GM21367 (cell line): ENCODE measurements at regions not wholly inside any gene's neighbourhood (a gene's known extent, or its start where the extent isn't known, plus 50 kb on each side); places are given as distances from the start of the nearest gene placed in this dataset.

Experiments
- ATAC-seq: cut with Tn5 transposase; IDR thresholded peaks from one replicate; pipeline ENCODE4 v1.9.1; 2021; ENCODE audit not compliant: unreplicated experiment

DNA sequence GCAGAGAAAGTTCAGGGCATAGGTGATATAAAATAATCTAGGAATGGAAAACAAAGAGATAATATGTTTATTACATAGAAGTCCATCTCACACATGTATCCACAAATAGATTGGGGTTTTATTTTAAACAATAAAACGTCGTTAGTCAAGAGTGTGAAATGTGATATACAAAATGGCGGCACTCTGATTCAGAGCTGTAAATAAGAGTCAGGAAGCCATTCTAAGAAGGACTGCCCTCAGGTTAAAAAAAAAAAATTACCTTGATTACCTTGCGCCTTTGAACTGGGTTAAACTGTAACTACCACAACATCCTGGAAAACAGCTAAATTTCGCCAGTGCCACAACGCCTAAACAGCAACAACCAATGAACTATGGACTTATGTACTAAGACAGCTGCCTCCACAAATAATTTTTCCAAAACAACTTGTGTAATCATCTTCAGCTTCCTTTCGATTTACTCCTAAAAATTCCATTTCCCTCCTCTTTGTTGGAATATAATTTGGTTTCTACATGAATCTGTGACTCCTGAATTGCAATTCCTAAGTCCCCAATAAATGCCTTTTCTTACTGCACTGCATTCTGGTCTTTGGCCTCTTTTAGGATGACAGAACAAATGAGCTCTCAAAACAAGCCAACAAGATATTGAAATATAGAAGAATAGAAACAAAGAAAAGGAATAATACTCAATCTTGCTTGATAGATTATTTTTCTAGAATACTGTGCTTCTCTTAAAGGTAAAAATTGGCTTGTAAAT, 1019.5 kb upstream of the MAP3K7 start:
- ATAC-seq: no peak

DNA sequence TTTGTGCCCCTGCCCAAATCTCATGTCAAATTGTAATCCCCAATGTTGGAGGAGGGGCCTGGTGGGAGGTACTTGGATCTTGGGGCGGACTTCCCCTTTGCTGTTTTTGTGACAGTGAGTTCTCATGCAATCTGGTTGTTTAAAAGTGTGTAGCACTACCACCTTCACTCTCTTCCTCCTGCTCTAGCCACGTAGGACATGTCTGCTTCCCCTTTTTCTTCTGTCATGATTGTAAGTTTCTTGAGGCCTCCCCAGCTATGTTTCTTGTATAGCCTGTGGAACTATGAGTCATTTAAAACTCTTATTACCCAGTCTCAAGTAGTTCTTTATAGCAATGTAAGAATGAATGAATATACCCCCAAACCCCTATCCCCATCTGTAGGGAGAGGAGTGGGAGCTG, 1013.7 kb upstream of the MAP3K7 start:
- no peak for ATAC-seq

DNA sequence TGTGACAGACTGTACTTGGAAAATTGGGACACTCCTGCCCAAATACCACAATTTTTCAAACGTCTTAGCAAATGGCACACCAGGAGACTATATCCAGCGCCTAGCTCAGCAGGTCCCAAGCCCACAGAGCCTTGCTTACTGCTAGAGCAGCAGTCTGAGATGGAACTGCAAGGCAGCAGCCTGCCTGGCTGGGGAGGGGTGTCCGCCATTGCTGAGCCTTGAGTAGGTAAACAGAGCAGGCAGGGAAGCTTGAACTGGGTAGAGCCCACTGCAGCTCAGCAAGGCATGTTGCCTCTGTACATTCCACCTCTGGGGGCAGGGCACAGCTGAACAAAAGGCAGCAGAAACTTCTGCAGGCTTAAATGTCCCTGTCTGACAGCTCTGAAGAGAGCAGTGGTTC, 1003.3 kb upstream of the MAP3K7 start:
- no peak for ATAC-seq

- ATAC-seq: no peak
These were observed 993.8 kb upstream of the MAP3K7 start for GRCh38 chr6:91580635-91581034.

GRCh38 chr6:91575032-91575431, 988.2 kb upstream of the MAP3K7 start:
- no peak for ATAC-seq

GRCh38 chr6:91573826-91574416, 987.0 kb upstream of the MAP3K7 start:
- no peak for ATAC-seq

- ATAC-seq: no peak
These were observed 986.0 kb upstream of the MAP3K7 start for GRCh38 chr6:91572878-91573277.

- no peak for ATAC-seq
These were observed 982.2 kb upstream of the MAP3K7 start for GRCh38 chr6:91569071-91569470.

DNA sequence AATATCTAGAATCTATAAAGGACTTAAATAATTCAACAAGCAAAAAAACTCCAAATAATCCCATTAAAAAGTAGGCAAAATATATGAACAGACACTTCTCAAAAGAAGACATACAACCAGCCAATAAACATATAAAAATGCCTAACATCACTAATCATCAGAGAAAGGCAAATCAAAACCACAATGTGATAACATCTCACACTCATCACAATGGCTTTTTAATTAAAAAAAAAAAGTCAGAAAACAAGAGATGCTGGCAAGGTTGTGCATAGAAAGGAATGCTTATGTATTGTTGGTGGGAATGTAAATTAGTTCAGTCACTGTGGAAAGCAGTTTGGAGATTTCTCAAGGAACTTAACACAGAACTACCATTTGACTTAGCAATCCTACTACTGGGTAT, 979.6 kb upstream of the MAP3K7 start:
- ATAC-seq: no peak

DNA sequence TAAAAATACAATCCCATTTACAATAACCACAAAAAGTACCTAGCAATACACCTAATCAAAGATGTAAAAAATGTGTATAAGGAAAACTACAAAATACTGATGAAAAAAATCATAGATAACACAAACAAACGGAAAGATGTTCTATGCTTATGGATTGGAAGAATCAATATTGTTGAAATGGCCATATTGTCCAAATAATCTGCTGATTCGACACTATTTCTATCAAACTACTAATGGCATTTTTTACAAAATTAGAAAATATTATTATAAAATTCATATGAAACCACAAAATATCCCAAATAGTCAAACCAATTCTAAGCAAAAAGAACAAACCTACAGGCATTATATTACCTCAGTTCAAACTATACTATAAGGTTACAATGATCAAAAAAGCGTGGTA, 978.3 kb upstream of the MAP3K7 start:
- no peak for ATAC-seq

DNA sequence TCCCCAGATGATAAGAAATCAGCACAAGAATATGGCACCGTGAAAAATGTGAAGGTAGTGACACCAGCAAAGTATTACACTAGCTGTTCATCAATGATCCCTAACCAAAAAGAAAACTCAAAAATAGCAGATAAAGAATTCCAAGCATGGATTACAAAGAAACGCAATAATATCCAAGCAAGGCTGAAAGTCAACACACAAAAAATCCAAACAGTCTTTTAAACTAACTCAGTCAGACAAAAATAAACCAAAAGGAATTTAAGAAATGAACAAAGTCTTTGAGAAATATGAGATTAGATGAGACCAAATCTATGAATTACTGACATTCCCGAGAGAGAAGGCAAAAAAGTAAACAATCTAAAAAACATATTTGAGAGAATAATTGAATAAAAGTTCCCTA, 976.1 kb upstream of the MAP3K7 start:
- no peak for ATAC-seq

DNA sequence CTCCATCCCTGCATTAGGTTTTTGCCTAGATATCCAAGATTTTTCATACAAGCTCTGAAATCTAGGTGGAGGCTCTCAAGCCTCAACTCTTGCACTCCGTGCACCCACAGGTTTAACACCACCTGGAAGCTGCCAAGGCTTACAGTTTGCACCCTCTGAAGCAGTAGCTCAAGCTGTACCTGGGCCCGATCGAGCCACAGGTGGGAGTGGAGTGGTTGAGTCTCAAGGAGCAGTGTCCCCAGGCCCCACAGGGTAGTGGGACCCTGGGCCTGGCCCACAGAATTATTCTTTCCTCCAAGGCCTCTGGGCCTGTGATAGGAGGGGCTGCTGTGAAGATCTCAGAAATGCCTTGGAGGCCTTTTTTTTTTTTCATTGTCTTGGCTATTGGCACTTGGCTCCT, 973.5 kb upstream of the MAP3K7 start:
- no peak for ATAC-seq

DNA sequence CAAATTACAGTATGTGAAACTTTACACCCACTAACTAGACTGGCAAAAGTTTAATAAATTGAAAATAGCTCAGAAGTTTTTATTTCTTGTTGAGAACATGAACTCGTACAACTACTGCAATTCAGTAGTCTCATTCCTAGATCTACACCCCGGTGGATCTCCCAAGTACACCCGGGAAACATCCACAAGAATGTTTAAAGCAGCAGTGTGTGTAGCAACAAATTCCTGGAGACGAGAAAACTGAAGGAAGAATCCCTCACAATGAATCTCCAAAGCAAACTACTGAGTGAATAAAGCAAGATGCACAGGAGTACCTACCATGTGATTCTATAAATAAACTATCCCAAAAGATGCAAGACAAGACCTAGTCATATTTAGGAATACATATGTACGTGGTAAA, 954.0 kb upstream of the MAP3K7 start:
- no peak for ATAC-seq

DNA sequence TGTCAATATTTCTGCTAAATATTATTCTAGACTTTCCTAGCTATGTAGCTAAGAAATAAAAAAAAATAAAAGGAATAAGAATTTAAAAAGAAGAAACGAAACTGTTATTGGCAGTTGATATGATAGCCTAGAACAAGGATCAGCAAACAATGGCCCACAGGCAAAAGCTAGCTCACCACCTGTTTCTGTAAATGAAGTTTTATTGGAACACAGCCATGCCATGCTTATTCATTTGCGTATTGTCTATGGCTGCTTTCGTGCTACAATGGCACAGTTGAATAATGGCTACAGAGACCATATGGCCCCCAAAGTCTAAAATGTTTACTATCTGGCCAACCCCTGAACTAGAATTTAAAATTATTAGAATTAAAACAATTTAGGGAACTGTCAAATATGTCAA, 952.6 kb upstream of the MAP3K7 start:
- no peak for ATAC-seq

GRCh38 chr6:91538622-91539021, 951.8 kb upstream of the MAP3K7 start:
- no peak for ATAC-seq

GRCh38 chr6:91534614-91535013, 947.7 kb upstream of the MAP3K7 start:
- ATAC-seq: no peak

DNA sequence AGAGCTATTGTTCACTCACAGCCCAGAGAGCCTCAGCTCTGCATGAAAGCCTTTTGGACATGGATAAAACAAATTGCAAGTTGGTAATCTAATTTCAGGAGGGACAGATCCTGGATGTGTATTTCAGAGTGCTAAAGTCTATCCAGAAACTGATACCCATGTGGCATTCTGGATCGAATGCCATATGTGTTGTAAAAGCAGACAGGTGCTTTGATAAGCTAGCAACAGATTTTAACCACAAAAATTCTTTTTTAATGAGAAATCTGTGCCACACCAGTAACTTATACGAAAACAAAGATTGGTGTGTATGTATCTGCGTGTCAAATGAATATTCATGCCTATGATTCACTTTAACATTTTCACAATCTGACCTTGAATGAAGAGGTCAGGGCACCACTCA, 936.6 kb upstream of the MAP3K7 start:
- no peak for ATAC-seq

GRCh38 chr6:91521999-91522398, 935.1 kb upstream of the MAP3K7 start:
- ATAC-seq: no peak

- no peak for ATAC-seq
These were observed 922.8 kb upstream of the MAP3K7 start for GRCh38 chr6:91509711-91510110.

DNA sequence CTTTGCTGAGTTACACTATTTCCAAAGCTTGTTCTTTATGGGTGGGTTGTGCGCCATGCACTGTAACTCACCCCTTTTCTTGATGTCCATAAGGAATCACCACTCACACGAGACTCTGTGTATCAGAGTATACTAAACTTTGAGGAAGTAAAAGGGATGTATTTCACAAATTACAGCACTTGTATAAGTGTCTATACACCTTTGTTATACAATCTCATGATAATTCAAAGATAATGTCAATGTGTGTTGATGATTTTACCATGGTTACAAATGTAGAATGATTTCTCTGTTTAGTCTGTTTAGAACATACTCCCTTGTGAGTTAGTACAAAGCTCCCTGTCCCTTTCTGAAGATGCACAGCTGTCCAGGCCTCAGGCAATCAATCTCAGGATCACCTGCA, 922.2 kb upstream of the MAP3K7 start:
- no peak for ATAC-seq

- no peak for ATAC-seq
These were observed 919.6 kb upstream of the MAP3K7 start for GRCh38 chr6:91506509-91506908.

GRCh38 chr6:91505199-91505598, 918.3 kb upstream of the MAP3K7 start:
- ATAC-seq: no peak

DNA sequence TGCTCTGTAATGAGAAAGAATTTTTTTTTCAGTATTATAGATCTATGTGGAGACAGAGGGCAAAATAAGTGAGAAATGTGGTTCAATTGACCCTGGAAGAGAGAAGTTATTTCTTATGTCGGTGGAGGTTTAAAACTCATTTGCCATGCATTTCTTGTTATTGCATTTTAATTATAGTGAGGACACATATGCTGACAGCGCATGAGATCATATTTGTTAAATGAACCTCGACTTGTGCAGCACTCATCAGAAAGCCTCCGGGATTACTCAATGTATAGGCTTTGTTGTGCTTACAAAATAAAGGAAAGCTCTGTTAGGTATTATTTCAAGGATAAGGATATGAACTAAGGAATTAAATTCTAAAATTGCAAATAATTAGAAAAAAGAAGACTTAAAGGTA, 915.1 kb upstream of the MAP3K7 start:
- no peak for ATAC-seq
